ENCODE measurements at regions not wholly inside any gene's neighbourhood (a gene's known extent, or its start where the extent isn't known, plus 50 kb on each side); places are given as distances from the start of the nearest gene placed in this dataset.

GRCh38 chr6:134723081-134723871 is 226.6 kb downstream of the ALDH8A1 start:
- H3K4me3 ChIP-seq = no peak overlapping the region
- TF ChIP-seq POLR2AphosphoS5 (IDR thresholded peaks at IDR 0.05) (no peak), EP300 (IDR thresholded peaks at IDR 0.05) (no peak), CTCF (IDR thresholded peaks at IDR 0.05) (no peak), POLR2A (IDR thresholded peaks at IDR 0.05) (no peak)
- no peaks in the 10 kb centered on the region for H3K27me3 ChIP-seq
- no peak for DNase-seq
- H3K27ac ChIP-seq = no peak overlapping the region
- H3K9me3 ChIP-seq = no peaks in the 10 kb centered on the region
- intact Hi-C loops (cut with DNase I) = no loop called here
- 73 to 85% methylated on average over 3 of the region's 3 CpGs for WGBS, 2 donors
- H3K4me1 ChIP-seq = peaks cover 0 to 29% (median 19%) of the 10 kb centered on the region in 4 donors
- H3K36me3 ChIP-seq = no peaks in the 10 kb centered on the region

- intact Hi-C loops (cut with DNase I) = no loop called here
- Histone ChIP-seq H3K9me3 (no peaks in the 10 kb centered on the region), H3K4me1 (peaks cover 0 to 29% (median 19%) of the 10 kb centered on the region in 4 donors), H3K4me3 (no peak overlapping the region), H3K27ac (no peak overlapping the region), H3K27me3 (no peaks in the 10 kb centered on the region), H3K36me3 (no peaks in the 10 kb centered on the region)
- WGBS, 2 donors = 84 to 85% methylated on average over 5 of the region's 5 CpGs
- no peak for DNase-seq
- TF ChIP-seq POLR2AphosphoS5 (IDR thresholded peaks at IDR 0.05) = no peak
- no peak for TF ChIP-seq POLR2A (IDR thresholded peaks at IDR 0.05)
- TF ChIP-seq EP300 (IDR thresholded peaks at IDR 0.05) = no peak
- no peak for TF ChIP-seq CTCF (IDR thresholded peaks at IDR 0.05)
These were observed 227.6 kb downstream of the ALDH8A1 start for GRCh38 chr6:134722200-134722870.

- 65 to 72% methylated on average over 2 of the region's 2 CpGs for WGBS, 2 donors
- TF ChIP-seq POLR2AphosphoS5 (IDR thresholded peaks at IDR 0.05) = no peak
- TF ChIP-seq POLR2A (IDR thresholded peaks at IDR 0.05) = no peak
- no peak for TF ChIP-seq EP300 (IDR thresholded peaks at IDR 0.05)
- TF ChIP-seq CTCF (IDR thresholded peaks at IDR 0.05) = no peak
- Histone ChIP-seq H3K27me3 (no peaks in the 10 kb centered on the region), H3K36me3 (no peaks in the 10 kb centered on the region), H3K27ac (peak overlapping the region in 2 of 4 donors; percentile 40 to 47), H3K4me1 (peaks cover 0 to 29% (median 19%) of the 10 kb centered on the region in 4 donors), H3K9me3 (no peaks in the 10 kb centered on the region), H3K4me3 (no peak overlapping the region)
- intact Hi-C loops (cut with DNase I) = no loop called here
- DNase-seq = no peak
These were observed 228.9 kb downstream of the ALDH8A1 start for GRCh38 chr6:134721060-134721405.

- intact Hi-C loops (cut with DNase I) = no loop called here
- Histone ChIP-seq H3K27me3 (no peaks in the 10 kb centered on the region), H3K36me3 (no peaks in the 10 kb centered on the region), H3K4me3 (no peak overlapping the region), H3K9me3 (no peaks in the 10 kb centered on the region), H3K27ac (peak overlapping the region; percentile 37 to 47 (median 40)), H3K4me1 (peaks cover 0 to 29% (median 19%) of the 10 kb centered on the region in 4 donors)
- 52 to 74% methylated on average over 4 of the region's 4 CpGs for WGBS, 2 donors
- no peak for TF ChIP-seq POLR2AphosphoS5 (IDR thresholded peaks at IDR 0.05)
- TF ChIP-seq CTCF (IDR thresholded peaks at IDR 0.05) = no peak
- no peak for TF ChIP-seq POLR2A (IDR thresholded peaks at IDR 0.05)
- TF ChIP-seq EP300 (IDR thresholded peaks at IDR 0.05) = no peak
- no peak for DNase-seq
These were observed 229.4 kb downstream of the ALDH8A1 start for GRCh38 chr6:134720353-134721059.
